ENCODE measurements at regions not wholly inside any gene's neighbourhood (a gene's known extent, or its start where the extent isn't known, plus 50 kb on each side); places are given as distances from the start of the nearest gene placed in this dataset.

DNA sequence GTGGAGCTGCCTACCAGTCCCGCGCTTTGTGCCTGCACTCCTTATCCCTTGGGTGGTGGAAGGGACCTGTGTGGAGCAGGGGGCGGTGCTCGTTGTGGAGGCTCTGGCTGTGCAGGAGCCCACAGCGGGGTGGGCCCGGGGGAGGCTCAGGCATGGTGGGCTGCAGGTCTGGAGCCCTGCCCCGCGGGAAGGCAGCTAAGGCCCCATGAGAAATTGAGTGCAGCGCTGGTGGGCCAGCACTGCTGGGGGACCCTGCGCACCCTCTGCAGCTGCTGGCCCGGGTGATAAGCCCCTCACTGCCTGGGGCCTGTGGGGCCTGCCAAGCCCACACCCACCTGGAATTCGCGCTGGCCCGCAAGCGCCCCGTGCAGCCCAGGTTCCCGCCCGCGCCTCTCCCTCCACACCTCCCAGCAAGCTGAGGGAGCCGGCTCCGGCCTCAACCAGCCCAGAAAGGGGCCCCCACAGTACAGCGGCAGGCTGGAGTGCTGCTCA lies 859.6 kb upstream of the KCND2 start:
- TF ChIP-seq POLR2A (IDR thresholded peaks at IDR 0.05; ENCODE audit: low read depth, low read length) = no peak
- no peak for TF ChIP-seq CTCF (conservative IDR thresholded peaks at IDR 0.05; ENCODE audit: low read depth, low read length)
- TF ChIP-seq BHLHE40 (IDR thresholded peaks at IDR 0.05; ENCODE audit: low read depth, low read length) = no peak
- TF ChIP-seq RAD21 (IDR thresholded peaks at IDR 0.05; ENCODE audit: low read length) = no peak
- TF ChIP-seq, protein P1, sequence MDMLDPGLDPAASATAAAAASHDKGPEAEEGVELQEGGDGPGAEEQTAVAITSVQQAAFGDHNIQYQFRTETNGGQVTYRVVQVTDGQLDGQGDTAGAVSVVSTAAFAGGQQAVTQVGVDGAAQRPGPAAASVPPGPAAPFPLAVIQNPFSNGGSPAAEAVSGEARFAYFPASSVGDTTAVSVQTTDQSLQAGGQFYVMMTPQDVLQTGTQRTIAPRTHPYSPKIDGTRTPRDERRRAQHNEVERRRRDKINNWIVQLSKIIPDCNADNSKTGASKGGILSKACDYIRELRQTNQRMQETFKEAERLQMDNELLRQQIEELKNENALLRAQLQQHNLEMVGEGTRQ (IDR thresholded peaks at IDR 0.05; ENCODE audit: low read depth, low read length) = no peak
- TF ChIP-seq FOS (IDR thresholded peaks at IDR 0.05; ENCODE audit: low read depth, low read length) = no peak
- no peak for TF ChIP-seq RCOR1 (IDR thresholded peaks at IDR 0.05; ENCODE audit: insufficient replicate concordance, low read length)
- TF ChIP-seq MAFK (IDR thresholded peaks at IDR 0.05; ENCODE audit: low read depth, low read length) = no peak
- no peak for TF ChIP-seq RFX5 (IDR thresholded peaks at IDR 0.05; ENCODE audit: low read depth, low read length)
- TF ChIP-seq, protein P2, sequence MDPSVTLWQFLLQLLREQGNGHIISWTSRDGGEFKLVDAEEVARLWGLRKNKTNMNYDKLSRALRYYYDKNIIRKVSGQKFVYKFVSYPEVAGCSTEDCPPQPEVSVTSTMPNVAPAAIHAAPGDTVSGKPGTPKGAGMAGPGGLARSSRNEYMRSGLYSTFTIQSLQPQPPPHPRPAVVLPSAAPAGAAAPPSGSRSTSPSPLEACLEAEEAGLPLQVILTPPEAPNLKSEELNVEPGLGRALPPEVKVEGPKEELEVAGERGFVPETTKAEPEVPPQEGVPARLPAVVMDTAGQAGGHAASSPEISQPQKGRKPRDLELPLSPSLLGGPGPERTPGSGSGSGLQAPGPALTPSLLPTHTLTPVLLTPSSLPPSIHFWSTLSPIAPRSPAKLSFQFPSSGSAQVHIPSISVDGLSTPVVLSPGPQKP (IDR thresholded peaks at IDR 0.05; ENCODE audit: borderline replicate concordance, low read depth, low read length) = no peak

Measured in IMR-90 (cell line).